GM21619 (cell line): ENCODE measurements at regions not wholly inside any gene's neighbourhood (a gene's known extent, or its start where the extent isn't known, plus 50 kb on each side); places are given as distances from the start of the nearest gene placed in this dataset.

Experiments used
- ATAC-seq: cut with Tn5 transposase; IDR thresholded peaks from one replicate; pipeline ENCODE4 v1.9.1; 2021; ENCODE audit not compliant: unreplicated experiment

DNA sequence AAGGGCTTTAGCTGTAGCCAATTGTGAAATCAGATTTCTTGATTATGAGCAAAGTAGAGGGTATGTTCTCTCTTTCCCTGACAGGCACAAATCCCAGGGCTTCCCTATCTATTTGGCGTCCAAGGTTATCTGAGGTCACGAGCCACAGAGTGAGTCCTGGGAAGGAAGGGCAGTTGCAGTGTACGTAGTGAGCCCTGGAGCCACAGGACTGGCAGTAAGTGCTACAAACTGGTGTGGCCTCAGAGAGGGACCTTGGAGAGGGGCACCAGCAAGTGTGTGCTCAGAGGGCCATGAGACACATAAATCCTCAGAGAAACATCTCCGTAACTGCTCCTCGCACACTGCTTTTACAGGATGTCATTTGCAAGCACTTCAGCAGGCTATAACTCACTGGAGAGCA is 115.5 kb upstream of the SH3BP4 start:
- ATAC-seq, result no peak

- ATAC-seq, result no peak
Measured at GRCh38 chr2:234835738-234836137, 116.1 kb upstream of the SH3BP4 start.

DNA sequence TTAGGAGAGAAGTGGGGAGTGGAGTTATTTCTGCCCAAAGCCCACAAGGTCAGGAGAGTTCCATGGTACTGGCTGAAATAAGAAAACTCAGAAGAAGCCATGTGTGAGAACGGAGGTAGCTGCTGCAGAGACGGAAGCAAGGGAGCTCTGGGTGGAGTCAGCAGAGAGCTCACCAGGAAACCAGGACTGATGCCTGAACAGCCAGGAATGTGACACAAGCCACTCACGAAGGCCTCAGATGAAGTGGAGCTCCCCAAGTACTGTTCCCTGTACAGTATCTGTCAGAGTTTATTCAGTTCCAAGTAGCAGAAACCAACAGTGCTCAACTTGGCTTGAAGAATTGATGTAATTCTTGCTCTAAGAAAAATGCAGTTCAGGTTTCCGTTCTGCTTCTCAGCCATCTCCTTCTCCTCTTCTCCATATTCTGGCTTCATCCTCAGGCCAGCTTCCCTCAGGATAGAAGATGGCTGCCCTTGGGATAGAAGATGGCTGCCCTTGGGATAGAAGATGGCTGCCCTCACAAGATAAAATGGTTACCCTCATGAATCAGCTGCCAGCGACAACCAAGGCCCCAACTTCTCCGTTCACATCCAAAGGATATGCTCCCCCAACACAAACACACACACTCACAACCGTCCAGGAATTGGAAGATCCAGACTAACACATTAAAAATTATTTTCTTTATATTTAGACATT is 117.4 kb upstream of the SH3BP4 start:
- no peak for ATAC-seq

DNA sequence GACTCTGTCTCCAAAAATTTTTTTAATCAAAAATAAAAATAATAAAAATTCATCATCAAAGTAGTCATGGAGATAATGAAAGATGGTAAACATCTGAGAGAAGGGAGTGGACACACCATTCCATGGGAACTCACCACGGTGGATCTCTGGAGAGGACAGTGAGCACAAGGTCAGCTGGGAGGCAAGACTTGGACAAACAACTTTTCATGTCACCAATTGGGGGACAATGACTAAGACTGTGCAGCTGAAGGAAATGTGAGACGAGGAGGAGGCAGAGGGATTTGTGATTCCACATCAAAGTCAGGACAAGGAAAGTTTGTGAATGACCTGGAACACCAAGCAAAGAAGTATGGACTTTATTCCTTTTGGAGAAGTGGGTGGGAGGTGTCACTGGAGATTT is 121.0 kb upstream of the SH3BP4 start:
- no peak for ATAC-seq

DNA sequence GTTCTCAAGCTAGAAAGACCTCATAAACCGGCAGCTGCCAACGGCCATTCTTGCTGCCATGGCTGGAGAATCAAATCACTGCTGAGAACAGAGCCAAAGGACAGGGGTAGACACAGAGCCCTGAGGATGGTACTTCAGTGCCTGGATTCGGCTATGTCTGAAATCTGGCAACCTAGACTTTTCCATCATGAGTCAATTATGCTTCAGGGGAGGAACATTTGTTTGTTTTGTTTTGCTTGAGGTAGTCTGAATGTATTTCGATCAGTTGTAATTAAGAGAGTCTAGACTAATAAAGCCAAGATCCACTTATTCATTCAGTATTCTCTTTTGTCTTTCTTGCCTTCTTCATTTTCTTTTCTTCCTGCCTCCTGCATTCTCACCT is 122.8 kb upstream of the SH3BP4 start:
- ATAC-seq, result no peak

DNA sequence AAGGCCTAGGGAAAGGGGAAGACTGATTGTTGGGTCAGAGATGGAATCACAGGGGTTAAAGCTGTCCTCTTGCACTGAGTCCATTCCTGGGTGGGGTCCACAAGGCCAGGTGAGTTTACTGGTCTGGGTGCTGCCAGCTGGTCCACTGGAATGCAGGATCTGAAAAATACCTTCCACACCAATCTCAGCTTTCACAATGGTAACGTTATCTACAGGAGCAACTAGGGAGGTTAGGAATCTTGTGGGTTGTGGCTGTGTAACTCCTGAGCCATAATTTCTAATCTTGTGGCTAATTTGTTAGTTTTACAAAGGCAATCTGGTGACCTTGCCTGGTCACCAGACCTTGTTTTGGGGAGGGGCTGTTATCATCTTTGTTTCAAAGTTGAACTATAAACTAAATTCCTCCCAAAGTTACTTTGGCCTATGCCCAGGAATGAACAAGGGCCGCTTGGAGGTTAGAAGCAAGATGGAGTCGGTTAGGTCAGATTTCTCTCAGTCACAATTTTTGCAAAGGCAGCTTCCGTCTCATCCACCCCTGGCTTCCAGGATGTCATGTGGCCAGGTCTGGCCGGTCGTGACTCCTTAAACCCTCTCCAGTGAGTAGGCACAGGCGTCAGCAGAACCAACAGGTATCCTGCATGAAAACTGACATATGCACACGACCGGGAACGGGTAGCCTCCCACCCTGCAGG is 123.3 kb upstream of the SH3BP4 start:
- ATAC-seq, result no peak

DNA sequence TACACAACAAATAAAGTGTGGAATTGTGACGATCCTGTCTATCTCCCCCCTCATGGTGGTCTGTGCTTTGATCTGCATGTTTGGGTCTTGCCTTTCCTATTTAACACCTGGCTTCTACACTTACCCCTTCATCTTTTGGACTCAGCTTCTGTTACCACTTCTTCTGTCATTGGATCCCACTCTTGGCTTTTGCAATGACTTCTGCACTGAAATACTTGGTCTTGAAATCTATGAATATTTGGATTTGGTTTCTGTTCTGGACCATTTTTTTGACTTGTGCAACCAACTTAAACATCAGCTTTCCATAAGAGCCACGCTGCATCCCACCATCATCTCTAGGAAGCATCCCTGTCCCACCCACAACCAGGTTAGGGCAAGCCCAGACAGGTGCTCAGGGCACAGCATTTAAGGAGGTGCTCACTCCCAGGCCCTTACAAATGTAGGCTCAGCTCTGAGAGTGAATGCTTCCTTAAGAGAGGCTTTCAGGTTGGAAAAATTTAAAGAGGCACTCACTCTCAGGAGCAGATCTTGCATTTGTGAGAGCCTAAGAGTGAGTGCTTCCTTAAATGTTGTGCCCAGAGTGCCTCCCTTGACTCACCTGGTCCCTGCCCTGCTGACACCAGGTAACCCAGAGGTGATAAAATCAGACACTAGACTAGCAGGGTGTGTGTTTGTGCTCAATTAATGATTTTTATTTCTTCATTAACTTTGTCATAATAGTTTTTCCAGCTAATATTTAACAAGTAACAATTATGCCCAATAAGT is 124.5 kb upstream of the SH3BP4 start:
- no peak for ATAC-seq

DNA sequence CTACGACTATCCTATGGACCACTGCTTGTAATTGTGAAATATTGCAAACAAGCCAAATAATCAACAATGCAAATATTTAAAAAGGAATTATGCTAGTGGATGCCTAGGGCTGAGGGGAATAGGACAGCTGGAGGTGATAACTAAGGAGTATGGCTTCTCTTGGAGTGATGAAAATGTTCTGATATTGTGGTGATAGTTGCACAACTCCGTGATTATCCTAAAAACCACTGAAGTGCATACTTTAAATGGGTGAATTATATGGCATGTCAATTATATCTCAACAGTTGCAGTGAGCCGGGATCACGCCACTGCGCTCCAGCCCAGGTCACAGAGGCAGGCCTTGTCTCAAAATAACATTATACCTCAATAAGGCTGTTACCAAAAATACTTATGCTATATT is 125.1 kb upstream of the SH3BP4 start:
- no peak for ATAC-seq

DNA sequence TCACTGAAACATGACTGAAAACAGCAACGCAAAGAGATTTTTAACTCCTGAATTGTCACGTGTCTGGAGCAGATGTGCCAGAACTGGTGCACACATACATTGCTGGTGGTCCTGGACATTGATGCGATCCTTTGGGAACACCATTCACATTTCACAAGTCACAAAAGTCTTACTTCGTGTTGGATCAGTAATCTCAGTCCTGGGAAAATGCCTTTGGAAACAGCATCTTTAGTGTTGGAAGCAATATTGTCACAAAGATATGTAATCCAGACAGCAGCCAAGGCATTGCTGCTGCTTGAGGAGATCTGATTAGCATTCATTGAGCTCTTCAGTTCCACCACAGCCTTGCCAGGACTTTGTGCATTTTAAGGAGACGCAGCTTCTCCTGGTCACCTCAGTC is 126.2 kb upstream of the SH3BP4 start:
- no peak for ATAC-seq

- ATAC-seq, result no peak
Measured at GRCh38 chr2:234823877-234824376, 127.9 kb upstream of the SH3BP4 start.

DNA sequence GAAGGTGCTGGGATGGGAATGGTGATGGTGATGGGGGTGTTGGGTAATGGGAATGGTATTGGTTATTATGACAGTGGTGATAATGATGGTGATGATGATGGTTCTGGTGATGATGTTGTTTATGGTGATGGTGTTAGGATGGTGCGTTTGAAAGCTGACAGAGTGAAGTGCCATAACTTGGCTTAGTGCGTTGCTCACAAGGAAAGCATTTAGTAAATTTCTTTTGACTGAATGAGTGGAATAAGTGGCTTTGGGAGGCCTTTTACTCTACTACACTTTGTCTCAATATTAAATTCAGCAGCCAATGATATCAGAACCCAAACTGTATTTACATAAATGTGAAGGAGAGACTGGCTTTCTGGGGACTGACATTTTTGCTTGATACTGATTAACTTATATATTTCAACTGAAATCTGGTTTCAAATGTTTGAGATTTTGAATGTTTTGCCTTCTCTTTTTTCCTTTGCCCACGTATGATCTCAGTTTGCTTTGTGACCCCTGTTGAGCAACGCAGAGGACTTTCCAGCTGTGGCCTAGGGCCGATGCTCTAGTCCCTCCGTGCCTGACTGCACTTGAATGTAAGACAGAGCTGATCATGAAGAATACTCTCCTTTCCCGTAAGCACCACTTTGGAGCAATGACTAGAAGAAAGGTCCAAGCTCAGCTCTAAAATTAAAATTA is 128.5 kb upstream of the SH3BP4 start:
- ATAC-seq, result no peak

GRCh38 chr2:234821946-234822475 is 129.8 kb upstream of the SH3BP4 start:
- no peak for ATAC-seq

- ATAC-seq, result no peak
Measured at GRCh38 chr2:234818937-234819336, 132.9 kb upstream of the SH3BP4 start.

GRCh38 chr2:234816491-234816890 is 135.3 kb upstream of the SH3BP4 start:
- no peak for ATAC-seq

DNA sequence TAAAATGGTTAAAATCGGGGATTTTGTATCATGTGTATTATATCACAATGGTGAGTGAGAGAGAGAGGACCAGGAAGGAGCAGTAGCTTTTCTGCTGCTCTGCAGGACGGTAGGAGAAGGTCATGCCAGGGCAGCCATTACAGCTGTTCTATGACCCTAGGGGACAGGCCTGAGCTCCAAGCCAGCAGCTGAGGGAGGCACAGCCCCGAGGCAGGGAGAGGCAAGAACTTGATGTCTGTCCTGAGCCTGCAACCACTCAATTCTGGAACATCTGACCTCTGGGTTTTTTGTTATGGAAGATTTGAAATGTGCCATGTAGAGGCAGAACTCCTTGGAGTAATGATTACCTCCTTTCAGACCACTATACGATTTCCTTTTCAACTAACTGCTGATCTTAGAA is 135.8 kb upstream of the SH3BP4 start:
- no peak for ATAC-seq

DNA sequence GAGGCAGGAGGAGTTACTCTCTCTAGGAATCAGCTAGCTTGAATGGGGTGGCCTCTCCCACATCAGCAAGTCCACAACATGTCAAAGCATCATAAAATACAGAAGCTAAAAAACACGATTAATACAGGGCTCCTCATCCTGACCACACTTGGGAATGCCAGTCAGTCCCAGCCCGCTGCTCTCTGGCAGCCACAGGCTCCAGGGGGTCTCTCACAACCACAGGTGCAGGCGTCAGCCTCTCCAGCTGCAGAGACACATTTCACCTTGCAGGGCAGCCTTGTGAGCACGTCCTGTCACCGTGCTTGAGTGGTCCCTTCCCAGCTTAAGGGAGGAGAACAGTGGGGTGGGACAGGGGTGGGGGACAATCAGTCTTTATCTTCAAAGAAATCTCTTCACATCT is 137.4 kb upstream of the SH3BP4 start:
- ATAC-seq, result no peak

GRCh38 chr2:234812851-234813250 is 139.0 kb upstream of the SH3BP4 start:
- no peak for ATAC-seq

DNA sequence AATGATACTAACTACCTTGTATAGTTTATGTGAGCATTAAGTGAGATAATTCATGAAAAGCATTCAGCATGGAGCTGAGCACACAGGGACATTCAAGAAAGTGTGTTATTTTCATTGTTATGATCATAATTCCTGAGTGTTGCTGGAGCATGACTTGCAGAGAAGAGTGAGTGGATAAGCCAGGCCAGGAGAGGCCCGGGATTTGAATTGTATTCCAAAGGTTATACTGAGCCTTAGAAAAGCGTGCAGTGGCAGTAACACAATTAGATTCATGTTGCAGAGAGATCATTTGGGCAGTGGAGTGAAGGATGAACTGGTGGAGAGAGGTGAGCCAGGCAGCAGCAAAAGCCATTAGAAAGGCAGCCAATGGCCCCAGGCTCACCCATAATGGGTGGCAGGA is 142.9 kb upstream of the SH3BP4 start:
- ATAC-seq, result no peak

DNA sequence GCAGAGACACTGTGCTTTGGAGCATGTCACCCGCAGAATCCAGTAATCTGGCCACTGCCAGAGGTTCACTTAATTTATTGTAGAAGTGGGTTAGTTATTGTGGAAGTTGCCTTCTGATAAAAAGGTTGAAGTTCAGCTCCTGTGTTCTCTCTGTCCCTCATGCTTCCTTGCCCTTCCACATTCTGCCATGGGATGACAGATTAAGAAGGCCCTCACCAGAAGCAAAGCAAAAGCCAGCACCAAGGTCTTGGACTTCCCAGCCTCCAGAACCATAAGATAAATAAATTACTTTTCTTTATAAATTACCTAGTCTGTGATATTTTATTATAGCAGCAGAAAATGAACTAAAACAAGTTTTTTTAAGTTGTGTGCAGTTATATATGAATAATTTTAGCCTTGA is 145.0 kb upstream of the SH3BP4 start:
- ATAC-seq, result no peak

DNA sequence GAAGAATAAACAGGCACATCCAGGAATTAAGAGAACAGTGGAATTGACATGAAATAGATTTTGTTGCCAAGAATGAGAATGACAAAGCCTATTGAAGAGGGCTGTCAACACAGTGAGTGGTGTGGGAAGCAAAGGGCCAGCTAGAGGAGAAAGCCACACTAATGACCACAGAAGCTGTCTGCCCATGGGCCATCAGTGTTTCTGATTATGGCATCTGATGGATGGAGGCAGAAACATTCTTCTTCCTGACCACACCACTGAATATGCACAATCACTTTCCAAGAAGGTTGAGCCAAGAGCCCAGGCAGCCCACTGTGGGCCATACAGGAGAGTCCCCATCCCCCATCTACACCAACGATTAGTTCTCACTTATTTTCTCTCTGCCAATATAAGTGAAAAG is 146.0 kb upstream of the SH3BP4 start:
- no peak for ATAC-seq

- ATAC-seq, result no peak
Measured at GRCh38 chr2:234804704-234805103, 147.1 kb upstream of the SH3BP4 start.
